ENCODE measurements at regions not wholly inside any gene's neighbourhood (a gene's known extent, or its start where the extent isn't known, plus 50 kb on each side); places are given as distances from the start of the nearest gene placed in this dataset.
A peak's percentile ranks its signal among the peaks of the same experiment; 100 is the strongest.

GRCh38 chr2:104410136-104410535, 443.8 kb upstream of the POU3F3 start:
- no peak for DNase-seq

- no peak for DNase-seq
These were observed 441.5 kb upstream of the POU3F3 start for GRCh38 chr2:104412384-104412783.

GRCh38 chr2:104413890-104414289, 440.0 kb upstream of the POU3F3 start:
- no peak for DNase-seq

- no peak for DNase-seq
These were observed 438.6 kb upstream of the POU3F3 start for GRCh38 chr2:104415284-104415683.

GRCh38 chr2:104416339-104417000, 437.4 kb upstream of the POU3F3 start:
- no peak for DNase-seq

GRCh38 chr2:104420420-104420819, 433.5 kb upstream of the POU3F3 start:
- DNase-seq = no peak

GRCh38 chr2:104420953-104421352, 433.0 kb upstream of the POU3F3 start:
- no peak for DNase-seq

- no peak for DNase-seq
These were observed 427.9 kb upstream of the POU3F3 start for GRCh38 chr2:104425850-104426595.

GRCh38 chr2:104428155-104428554, 425.8 kb upstream of the POU3F3 start:
- no peak for DNase-seq

- no peak for DNase-seq
These were observed 424.1 kb upstream of the POU3F3 start for GRCh38 chr2:104429639-104430358.

GRCh38 chr2:104430359-104430740, 423.6 kb upstream of the POU3F3 start:
- no peak for DNase-seq

- DNase-seq = no peak
These were observed 423.1 kb upstream of the POU3F3 start for GRCh38 chr2:104430852-104431251.

- DNase-seq = no peak
These were observed 422.2 kb upstream of the POU3F3 start for GRCh38 chr2:104431701-104432121.

- DNase-seq = no peak
These were observed 421.5 kb upstream of the POU3F3 start for GRCh38 chr2:104432401-104432800.

- no peak for DNase-seq
These were observed 420.9 kb upstream of the POU3F3 start for GRCh38 chr2:104432991-104433390.

- DNase-seq = no peak
These were observed 420.3 kb upstream of the POU3F3 start for GRCh38 chr2:104433657-104434056.

- DNase-seq = peak; percentile 67
These were observed 419.6 kb upstream of the POU3F3 start for GRCh38 chr2:104434318-104434792.

GRCh38 chr2:104434966-104435365, 418.9 kb upstream of the POU3F3 start:
- no peak for DNase-seq

GRCh38 chr2:104438481-104438880, 415.4 kb upstream of the POU3F3 start:
- DNase-seq = no peak

- DNase-seq = no peak
These were observed 410.8 kb upstream of the POU3F3 start for GRCh38 chr2:104443145-104443544.

- no peak for DNase-seq
These were observed 409.5 kb upstream of the POU3F3 start for GRCh38 chr2:104444392-104444791.

- DNase-seq = no peak
These were observed 409.0 kb upstream of the POU3F3 start for GRCh38 chr2:104444889-104445288.

- DNase-seq = no peak
These were observed 406.0 kb upstream of the POU3F3 start for GRCh38 chr2:104447831-104448434.
